Lower leg skin (tissue), 3 donors: ENCODE measurements at regions not wholly inside any gene's neighbourhood (a gene's known extent, or its start where the extent isn't known, plus 50 kb on each side); places are given as distances from the start of the nearest gene placed in this dataset.

ENCODE experiments used
- CTCF ChIP-seq, 3 donors: fragments of 450-650 bp; IDR thresholded peaks; one replicate each; pipeline ENCODE4 v1.5.1; 2016; ENCODE audit warnings: antibody characterized with exemption in 3 of 3, mild to moderate bottlenecking in 3 of 3, moderate library complexity in 2 of 3
- POLR2A ChIP-seq, 2 donors: fragments of 450-650 bp; IDR thresholded peaks; one replicate each; pipeline ENCODE4 v1.6.1; 2016 to 2017; ENCODE audit warnings: antibody characterized with exemption in 2 of 2, mild to moderate bottlenecking in 1 of 2, moderate library complexity in 1 of 2

GRCh38 chr18:38576916-38577315 is 1011.3 kb upstream of the CELF4 start:
- TF ChIP-seq CTCF (IDR thresholded peaks at IDR 0.05): no peak
- TF ChIP-seq POLR2A (IDR thresholded peaks at IDR 0.05): no peak
